Keratinocyte (primary cell): ENCODE measurements at regions not wholly inside any gene's neighbourhood (a gene's known extent, or its start where the extent isn't known, plus 50 kb on each side); places are given as distances from the start of the nearest gene placed in this dataset.

Experiments used
- EZH2 ChIP-seq: IDR thresholded peaks from one replicate; pipeline ENCODE4 v1.6.1; 2012; ENCODE audit warnings: inconsistent platforms, mild to moderate bottlenecking, low read length, moderate library complexity
- TF ChIP-seq, protein P1 (sequence below), 3 experiments: IDR thresholded peaks in 1 of 3; conservative IDR thresholded peaks in 1 of 3; optimal IDR thresholded peaks in 1 of 3; 2 replicates in 2 of 3; 3 replicates in 1 of 3; pipeline versions ENCODE3 to v1.5.1; 2011; ENCODE audit warnings: low read length in 3 of 3, mild to moderate bottlenecking in 3 of 3, moderate library complexity in 2 of 3, control low read depth in 1 of 3, inconsistent platforms in 1 of 3; ENCODE audit not compliant: insufficient read depth in 2 of 3; ENCODE audit errors: extremely low read depth in 1 of 3

DNA sequence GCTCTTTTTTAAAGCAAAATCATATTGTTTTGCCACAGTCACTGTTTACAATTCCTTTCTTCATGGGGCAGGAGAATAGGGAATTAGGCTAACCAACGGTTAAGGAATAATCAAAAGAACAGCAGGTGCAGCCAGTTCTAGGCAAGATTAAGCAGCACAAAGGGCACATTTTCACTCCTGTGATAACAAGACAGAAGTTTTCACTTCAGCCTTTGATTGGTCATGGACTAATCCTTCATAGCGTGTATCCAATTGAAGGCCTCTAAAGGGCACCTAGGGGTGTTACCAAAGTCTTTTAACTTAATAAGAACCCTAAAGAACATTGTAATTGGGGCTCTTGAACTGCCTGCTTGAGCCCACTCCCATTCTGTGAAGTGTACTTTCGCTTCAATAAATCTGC, 206.9 kb upstream of the AMIGO2 start:
- TF ChIP-seq, protein P1, sequence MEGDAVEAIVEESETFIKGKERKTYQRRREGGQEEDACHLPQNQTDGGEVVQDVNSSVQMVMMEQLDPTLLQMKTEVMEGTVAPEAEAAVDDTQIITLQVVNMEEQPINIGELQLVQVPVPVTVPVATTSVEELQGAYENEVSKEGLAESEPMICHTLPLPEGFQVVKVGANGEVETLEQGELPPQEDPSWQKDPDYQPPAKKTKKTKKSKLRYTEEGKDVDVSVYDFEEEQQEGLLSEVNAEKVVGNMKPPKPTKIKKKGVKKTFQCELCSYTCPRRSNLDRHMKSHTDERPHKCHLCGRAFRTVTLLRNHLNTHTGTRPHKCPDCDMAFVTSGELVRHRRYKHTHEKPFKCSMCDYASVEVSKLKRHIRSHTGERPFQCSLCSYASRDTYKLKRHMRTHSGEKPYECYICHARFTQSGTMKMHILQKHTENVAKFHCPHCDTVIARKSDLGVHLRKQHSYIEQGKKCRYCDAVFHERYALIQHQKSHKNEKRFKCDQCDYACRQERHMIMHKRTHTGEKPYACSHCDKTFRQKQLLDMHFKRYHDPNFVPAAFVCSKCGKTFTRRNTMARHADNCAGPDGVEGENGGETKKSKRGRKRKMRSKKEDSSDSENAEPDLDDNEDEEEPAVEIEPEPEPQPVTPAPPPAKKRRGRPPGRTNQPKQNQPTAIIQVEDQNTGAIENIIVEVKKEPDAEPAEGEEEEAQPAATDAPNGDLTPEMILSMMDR (optimal IDR thresholded peaks at IDR 0.05 in 1 of 3, IDR thresholded peaks at IDR 0.05 in 1 of 3, conservative IDR thresholded peaks at IDR 0.05 in 1 of 3; ENCODE audit: extremely low read depth in 1 of 3, insufficient read depth in 2 of 3, low read length in 3 of 3), result no peak
- no peak for TF ChIP-seq EZH2
